Activated CD4-positive, alpha-beta memory T cell treated with anti-CD3 and anti-CD28 coated beads, Interleukin-2, amount 10 ng/mL, durations not matched to agents 7 days and 5 days (primary cell): ENCODE measurements at regions not wholly inside any gene's neighbourhood (a gene's known extent, or its start where the extent isn't known, plus 50 kb on each side); places are given as distances from the start of the nearest gene placed in this dataset.

ENCODE experiments used
- CTCF ChIA-PET: fragments of 350-600 bp; sonication (Branson Sonifier 250); formaldehyde crosslinking; loops from one replicate; lab custom pipeline; 2021; ENCODE audit warnings: antibody characterized with exemption, inconsistent platforms; lab: Charles Lee
- POLR2A ChIA-PET: fragments of 350-600 bp; sonication (Branson Sonifier 250); formaldehyde crosslinking; loops from one replicate; lab custom pipeline; 2021; ENCODE audit warnings: antibody characterized with exemption; lab: Charles Lee
- DNase-seq: peaks from one replicate; pipeline ENCODE4 v3.0.0-alpha.2; 2020
- H3K27ac Mint-ChIP-seq: one replicate; pipeline ENCODE4 v1.8.0; 2021; ENCODE audit warnings: mild to moderate bottlenecking, mixed read lengths
- H3K27me3 Mint-ChIP-seq: one replicate; pipeline ENCODE4 v1.8.0; 2021; ENCODE audit warnings: mixed read lengths
- H3K36me3 Mint-ChIP-seq: one replicate; pipeline ENCODE4 v1.8.0; 2021; ENCODE audit warnings: low read depth, mixed read lengths
- H3K4me1 Mint-ChIP-seq: one replicate; pipeline ENCODE4 v1.8.0; 2021; ENCODE audit warnings: mixed read lengths
- H3K4me3 Mint-ChIP-seq: one replicate; pipeline ENCODE4 v1.8.0; 2021; ENCODE audit warnings: mild to moderate bottlenecking, mixed read lengths
- H3K9me3 Mint-ChIP-seq: one replicate; pipeline ENCODE4 v1.8.0; 2021; ENCODE audit warnings: mixed read lengths

DNA sequence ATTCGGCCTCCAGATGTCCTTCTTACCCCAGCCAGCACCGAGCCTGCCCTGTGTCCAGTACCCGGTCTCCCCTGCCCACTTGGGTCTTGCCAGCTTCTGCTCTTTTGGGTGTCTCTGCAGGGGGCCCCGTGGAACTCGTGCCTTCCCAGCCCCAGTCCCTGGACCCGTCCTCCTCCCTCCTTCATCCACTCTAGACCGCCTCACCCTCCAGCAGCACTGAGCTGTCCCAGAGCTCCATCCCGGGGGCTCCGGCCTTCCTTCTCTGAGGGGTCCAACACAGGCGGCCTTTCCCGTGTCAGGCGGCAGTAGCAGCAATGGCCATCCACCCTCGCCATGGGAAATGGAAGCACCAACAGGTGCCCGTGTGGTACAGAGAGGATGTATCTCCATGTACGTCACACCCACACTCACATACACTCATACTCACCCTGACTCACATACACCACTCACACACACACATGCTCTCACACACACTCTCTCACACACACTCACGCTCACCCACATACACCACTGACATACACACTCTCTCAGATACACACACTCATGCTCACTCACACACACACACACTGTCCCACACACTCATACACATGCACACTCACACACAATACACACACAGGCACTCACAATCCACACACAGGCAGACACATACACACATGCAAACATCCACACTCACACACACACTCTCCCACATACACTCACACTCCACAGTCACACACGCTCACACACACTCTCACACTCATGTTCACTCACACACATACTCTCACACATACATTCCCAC lies 827.5 kb upstream of the SALL3 start:
- H3K4me1 Mint-ChIP-seq = no peaks in the 10 kb centered on the region
- POLR2A ChIA-PET = no interaction called here
- no peak for DNase-seq
- no peaks in the 10 kb centered on the region for H3K27me3 Mint-ChIP-seq
- CTCF ChIA-PET = no interaction called here
- peaks cover 9% of the 10 kb centered on the region for H3K9me3 Mint-ChIP-seq
- H3K36me3 Mint-ChIP-seq = no peaks in the 10 kb centered on the region
- no peak overlapping the region for H3K27ac Mint-ChIP-seq
- no peak overlapping the region for H3K4me3 Mint-ChIP-seq

DNA sequence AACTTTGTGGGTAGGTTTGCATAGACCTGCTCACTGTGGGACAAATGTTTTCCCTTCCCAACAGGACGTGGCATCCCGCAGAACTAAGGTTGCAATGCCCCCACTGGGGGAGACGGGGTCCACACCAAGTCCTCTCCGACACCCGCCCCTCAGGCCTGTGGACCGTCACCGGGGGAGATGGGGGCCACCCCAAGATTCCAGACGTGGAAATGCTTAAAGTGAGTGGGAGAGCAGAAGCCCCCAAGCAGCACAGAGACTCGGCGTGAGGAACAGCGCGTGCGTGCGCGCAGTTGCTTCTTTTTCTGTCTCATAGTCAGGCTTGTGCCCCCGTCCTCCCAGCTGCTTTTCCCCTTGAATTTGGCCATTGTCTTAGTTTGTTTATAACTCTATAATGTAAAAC lies 826.3 kb upstream of the SALL3 start:
- ChIA-PET POLR2A (no interaction called here), CTCF (no interaction called here)
- H3K9me3 Mint-ChIP-seq = peaks cover 9% of the 10 kb centered on the region
- H3K36me3 Mint-ChIP-seq = no peaks in the 10 kb centered on the region
- no peak for DNase-seq
- no peak overlapping the region for H3K27ac Mint-ChIP-seq
- no peaks in the 10 kb centered on the region for H3K27me3 Mint-ChIP-seq
- no peak overlapping the region for H3K4me3 Mint-ChIP-seq
- H3K4me1 Mint-ChIP-seq = no peaks in the 10 kb centered on the region

DNA sequence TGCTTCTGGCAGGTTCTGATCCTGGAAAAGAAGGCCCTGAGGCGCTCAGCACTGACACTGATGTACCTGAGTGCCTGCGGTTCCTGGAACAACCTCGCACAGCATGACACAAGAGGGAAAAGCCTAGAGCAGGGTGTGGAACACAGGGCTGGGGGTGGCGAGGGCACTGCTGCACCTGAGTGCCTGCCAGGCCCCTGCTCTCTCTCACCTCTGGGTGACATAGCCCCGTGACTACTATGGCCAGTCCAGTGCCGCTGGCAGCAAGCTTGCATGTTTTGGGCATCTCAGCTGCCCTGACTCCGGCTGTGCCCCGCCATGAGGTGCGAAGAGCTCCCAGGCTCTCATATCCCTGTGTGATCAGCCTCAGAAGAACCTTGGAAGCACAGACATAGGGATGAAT lies 825.2 kb upstream of the SALL3 start:
- POLR2A ChIA-PET = no interaction called here
- no peaks in the 10 kb centered on the region for H3K27me3 Mint-ChIP-seq
- peaks cover 9% of the 10 kb centered on the region for H3K9me3 Mint-ChIP-seq
- no peaks in the 10 kb centered on the region for H3K4me1 Mint-ChIP-seq
- no peaks in the 10 kb centered on the region for H3K36me3 Mint-ChIP-seq
- CTCF ChIA-PET = no interaction called here
- no peak for DNase-seq
- no peak overlapping the region for H3K27ac Mint-ChIP-seq
- H3K4me3 Mint-ChIP-seq = no peak overlapping the region

DNA sequence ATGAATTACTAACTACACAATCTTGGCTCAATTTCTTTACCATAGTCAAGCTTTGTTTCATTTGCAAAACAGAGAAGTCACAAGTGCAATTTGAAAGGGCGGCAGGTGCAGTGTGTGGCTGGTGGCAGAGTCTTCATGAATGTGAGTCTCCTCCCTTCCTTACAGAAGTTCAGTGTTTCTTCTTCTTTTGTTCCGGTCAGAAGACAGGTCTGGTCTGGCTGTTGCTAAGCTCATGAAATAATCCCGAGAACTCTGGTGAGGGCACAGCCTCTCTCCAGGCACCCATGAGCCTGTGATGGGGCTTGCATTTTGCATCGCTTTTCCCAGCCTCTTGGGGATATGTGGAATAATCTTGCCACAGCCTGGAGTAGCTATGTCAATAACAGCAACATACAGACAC lies 824.8 kb upstream of the SALL3 start:
- Mint-ChIP-seq H3K9me3 (peaks cover 9% of the 10 kb centered on the region), H3K36me3 (no peaks in the 10 kb centered on the region), H3K4me3 (no peak overlapping the region), H3K27me3 (no peaks in the 10 kb centered on the region), H3K4me1 (no peaks in the 10 kb centered on the region), H3K27ac (no peak overlapping the region)
- POLR2A ChIA-PET = no interaction called here
- CTCF ChIA-PET = no interaction called here
- DNase-seq = no peak

DNA sequence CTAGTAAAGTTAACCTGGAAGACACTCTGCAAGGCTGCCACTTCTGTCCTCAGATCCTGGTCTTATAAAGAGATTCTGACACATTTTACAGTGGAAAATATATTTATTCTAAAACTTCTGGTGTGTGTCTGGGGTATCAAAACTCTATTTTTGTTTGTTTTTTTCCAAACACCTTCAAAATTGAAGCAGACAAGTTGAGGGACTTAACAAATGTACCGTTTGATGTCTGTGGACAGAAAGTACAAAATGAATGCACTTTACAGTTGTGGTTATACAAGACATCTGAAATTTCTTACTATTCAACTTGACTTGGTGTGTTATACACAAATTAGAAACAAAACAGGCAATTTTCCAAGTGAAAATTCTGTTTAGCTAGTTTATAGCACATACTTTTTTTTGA lies 823.2 kb upstream of the SALL3 start:
- ChIA-PET CTCF (no interaction called here), POLR2A (no interaction called here)
- Mint-ChIP-seq H3K4me1 (no peaks in the 10 kb centered on the region), H3K9me3 (peaks cover 4% of the 10 kb centered on the region), H3K4me3 (no peak overlapping the region), H3K27ac (no peak overlapping the region), H3K36me3 (no peaks in the 10 kb centered on the region), H3K27me3 (no peaks in the 10 kb centered on the region)
- no peak for DNase-seq

DNA sequence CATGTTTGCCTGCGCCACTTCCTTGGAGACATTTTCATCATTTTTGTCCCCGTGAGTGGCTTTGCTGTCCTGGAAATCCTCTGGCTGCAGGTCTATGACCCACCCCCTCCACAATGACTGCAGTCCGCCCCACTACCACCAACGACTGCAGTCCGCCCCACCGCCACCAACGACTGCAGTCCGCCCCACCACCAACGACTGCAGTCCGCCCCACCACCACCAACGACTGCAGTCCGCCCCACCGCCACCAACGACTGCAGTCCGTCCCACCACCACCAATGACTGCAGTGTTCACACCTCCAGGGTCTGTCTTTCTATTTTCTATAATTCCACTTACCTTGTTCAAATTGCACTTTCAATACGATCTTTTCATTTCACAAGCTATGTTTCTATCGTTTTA lies 820.7 kb upstream of the SALL3 start:
- H3K27ac Mint-ChIP-seq = no peak overlapping the region
- peaks cover 4% of the 10 kb centered on the region for H3K9me3 Mint-ChIP-seq
- no peaks in the 10 kb centered on the region for H3K27me3 Mint-ChIP-seq
- CTCF ChIA-PET = no interaction called here
- no peak for DNase-seq
- POLR2A ChIA-PET = no interaction called here
- H3K4me1 Mint-ChIP-seq = no peaks in the 10 kb centered on the region
- no peak overlapping the region for H3K4me3 Mint-ChIP-seq
- no peaks in the 10 kb centered on the region for H3K36me3 Mint-ChIP-seq

DNA sequence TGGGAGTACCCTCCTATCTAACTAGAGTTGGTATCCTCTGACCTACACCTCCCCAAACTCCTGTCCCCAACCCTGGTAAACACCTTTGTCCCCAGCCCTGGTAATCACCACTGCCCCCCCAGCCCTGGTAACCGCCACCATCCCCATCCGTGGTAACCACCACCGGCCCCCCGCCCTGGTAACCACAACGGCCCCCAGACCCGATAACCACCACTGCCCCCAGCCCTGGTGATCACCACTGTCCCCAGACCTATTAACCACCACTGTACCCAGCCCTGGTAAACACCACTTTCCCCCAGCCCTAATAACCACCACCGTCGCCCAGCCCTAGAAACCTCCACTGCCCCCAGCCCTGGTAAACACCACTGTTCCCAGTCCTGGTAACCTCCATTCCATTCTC lies 820.2 kb upstream of the SALL3 start:
- H3K27me3 Mint-ChIP-seq = no peaks in the 10 kb centered on the region
- H3K9me3 Mint-ChIP-seq = peaks cover 4% of the 10 kb centered on the region
- POLR2A ChIA-PET = no interaction called here
- H3K4me3 Mint-ChIP-seq = no peak overlapping the region
- H3K4me1 Mint-ChIP-seq = no peaks in the 10 kb centered on the region
- no peak overlapping the region for H3K27ac Mint-ChIP-seq
- no peaks in the 10 kb centered on the region for H3K36me3 Mint-ChIP-seq
- CTCF ChIA-PET = no interaction called here
- DNase-seq = no peak

DNA sequence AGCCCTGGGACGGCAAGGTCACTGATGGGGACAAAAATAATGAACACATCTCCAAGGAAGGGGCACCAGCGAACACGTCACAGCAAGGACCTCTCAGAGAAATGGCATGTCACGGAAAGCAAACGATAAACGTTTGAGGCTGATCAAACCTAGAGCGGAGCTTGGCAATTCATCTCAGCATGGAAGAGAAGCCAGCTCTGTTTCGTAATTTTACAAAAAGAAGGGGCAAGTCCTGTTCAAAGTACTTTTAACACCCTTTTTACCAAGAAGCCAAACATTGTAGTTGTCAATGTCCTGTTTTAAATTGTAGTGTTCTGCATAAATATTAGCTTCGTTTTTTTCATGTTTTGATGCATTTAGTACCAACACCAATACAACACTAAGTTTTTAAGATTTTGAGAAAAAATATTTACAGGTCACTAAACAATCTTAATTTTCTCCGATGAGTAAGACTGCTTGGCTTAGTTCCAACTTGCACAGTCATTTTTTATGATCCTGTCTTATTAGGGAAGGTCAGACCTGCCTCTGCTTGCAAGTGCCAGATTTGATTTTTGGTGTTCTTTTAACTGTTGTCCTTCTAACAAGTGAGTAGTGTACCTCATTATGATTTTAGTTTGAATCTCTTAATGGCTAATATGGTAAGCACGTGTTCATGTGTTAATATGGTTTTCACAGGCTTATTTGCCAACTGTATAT lies 818.5 kb upstream of the SALL3 start:
- no peaks in the 10 kb centered on the region for H3K9me3 Mint-ChIP-seq
- H3K4me3 Mint-ChIP-seq = no peak overlapping the region
- no peaks in the 10 kb centered on the region for H3K27me3 Mint-ChIP-seq
- H3K4me1 Mint-ChIP-seq = no peaks in the 10 kb centered on the region
- ChIA-PET CTCF (no interaction called here), POLR2A (no interaction called here)
- no peaks in the 10 kb centered on the region for H3K36me3 Mint-ChIP-seq
- no peak for DNase-seq
- no peak overlapping the region for H3K27ac Mint-ChIP-seq

DNA sequence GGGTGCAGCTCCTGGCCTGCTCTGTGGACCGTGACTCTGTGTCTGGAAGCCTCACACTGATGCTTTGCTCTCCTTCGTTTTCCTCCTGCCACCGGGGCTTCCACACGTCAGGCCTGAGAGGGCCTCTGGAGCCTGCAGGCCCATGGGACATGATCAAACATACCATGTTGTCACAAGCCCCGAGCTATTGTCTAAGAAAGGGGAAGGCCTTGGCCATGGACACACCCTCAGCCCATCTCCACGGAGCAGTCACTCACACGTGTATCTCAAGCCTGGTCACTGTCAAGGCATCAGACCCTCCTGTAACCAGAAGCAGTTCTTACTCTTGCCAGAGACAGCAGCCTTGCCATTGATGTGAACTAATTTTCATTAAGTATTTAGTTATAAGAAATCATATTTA lies 814.1 kb upstream of the SALL3 start:
- no peaks in the 10 kb centered on the region for H3K9me3 Mint-ChIP-seq
- H3K36me3 Mint-ChIP-seq = no peaks in the 10 kb centered on the region
- no peaks in the 10 kb centered on the region for H3K4me1 Mint-ChIP-seq
- no peak overlapping the region for H3K4me3 Mint-ChIP-seq
- POLR2A ChIA-PET = no interaction called here
- CTCF ChIA-PET = no interaction called here
- DNase-seq = no peak
- no peak overlapping the region for H3K27ac Mint-ChIP-seq
- H3K27me3 Mint-ChIP-seq = no peaks in the 10 kb centered on the region

DNA sequence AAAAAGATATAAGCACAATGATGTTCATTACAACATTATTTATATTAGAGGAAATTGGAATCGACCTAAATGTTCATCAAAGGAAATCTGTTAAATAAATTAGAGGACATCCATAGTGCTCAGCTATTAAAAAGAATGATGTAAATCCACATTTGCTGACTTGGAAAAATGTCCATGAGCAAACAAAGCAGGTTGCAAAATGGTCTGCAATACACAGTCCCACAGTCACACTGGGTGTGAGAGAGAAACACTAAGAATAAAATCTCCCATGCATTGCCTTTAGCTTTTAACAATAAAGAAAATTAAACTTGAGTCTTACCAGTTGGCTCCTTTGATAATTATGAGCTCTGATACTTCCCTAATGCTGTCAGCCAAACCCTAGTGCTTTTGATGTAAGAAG lies 811.1 kb upstream of the SALL3 start:
- Mint-ChIP-seq H3K27ac (no peak overlapping the region), H3K36me3 (no peaks in the 10 kb centered on the region), H3K9me3 (no peaks in the 10 kb centered on the region), H3K27me3 (no peaks in the 10 kb centered on the region), H3K4me3 (no peak overlapping the region), H3K4me1 (no peaks in the 10 kb centered on the region)
- DNase-seq = no peak
- POLR2A ChIA-PET = no interaction called here
- CTCF ChIA-PET = no interaction called here

DNA sequence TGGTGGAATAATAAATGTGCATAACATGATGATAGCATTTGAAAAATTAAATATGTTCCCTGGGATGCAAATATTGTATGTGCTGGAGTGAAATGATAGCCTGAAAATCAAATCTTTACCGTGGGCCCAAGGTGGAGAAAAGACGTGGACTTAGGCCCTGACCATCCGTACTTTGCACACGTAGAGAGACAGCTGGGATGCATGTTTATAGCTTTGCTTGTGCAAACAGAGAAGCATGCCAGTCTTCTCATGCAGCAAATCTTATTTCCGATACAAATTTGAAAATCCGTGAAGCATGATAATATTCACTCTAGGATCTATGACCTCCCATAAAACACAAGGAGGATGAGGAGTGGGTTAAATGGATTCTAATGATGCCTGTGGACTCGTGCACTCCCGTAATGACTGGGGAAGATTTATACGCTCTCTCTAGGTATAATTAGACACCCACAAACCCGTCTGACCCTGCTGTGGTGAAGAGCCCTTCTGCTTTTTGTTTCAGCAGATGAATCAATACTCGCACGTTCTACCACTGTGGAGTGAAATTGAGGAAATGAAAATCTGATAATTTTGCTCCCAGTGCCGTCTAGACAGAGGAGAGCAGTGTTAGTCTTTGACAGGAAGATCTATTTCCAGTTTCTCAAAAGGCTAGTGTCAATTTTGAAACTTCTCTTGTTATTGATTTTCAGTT lies 810.3 kb upstream of the SALL3 start:
- H3K9me3 Mint-ChIP-seq = no peaks in the 10 kb centered on the region
- H3K27me3 Mint-ChIP-seq = no peaks in the 10 kb centered on the region
- ChIA-PET POLR2A (no interaction called here), CTCF (no interaction called here)
- DNase-seq = no peak
- no peak overlapping the region for H3K27ac Mint-ChIP-seq
- no peak overlapping the region for H3K4me3 Mint-ChIP-seq
- no peaks in the 10 kb centered on the region for H3K4me1 Mint-ChIP-seq
- H3K36me3 Mint-ChIP-seq = no peaks in the 10 kb centered on the region

DNA sequence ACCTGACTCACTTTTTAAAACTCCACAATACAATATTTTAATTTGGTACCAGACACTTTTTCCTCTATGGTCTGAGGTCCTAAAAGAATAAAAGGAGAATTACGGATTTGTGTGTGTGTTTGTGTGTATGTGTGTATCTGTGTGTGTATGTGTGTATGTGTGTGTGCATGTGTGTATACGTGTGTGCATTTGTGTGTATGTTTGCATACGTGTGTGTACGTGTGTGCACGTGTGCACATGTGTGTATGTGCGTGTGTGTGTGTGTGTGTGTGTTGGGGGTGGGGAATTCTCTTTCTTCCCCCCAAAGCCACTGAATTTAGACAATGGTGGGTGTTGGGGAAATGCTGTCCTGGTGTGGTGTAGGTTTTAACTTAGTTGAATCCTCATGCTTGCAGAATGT lies 807.7 kb upstream of the SALL3 start:
- Mint-ChIP-seq H3K27me3 (no peaks in the 10 kb centered on the region), H3K4me1 (no peaks in the 10 kb centered on the region), H3K9me3 (peaks cover 8% of the 10 kb centered on the region), H3K4me3 (no peak overlapping the region), H3K27ac (no peak overlapping the region), H3K36me3 (no peaks in the 10 kb centered on the region)
- CTCF ChIA-PET = no interaction called here
- DNase-seq = no peak
- POLR2A ChIA-PET = no interaction called here

DNA sequence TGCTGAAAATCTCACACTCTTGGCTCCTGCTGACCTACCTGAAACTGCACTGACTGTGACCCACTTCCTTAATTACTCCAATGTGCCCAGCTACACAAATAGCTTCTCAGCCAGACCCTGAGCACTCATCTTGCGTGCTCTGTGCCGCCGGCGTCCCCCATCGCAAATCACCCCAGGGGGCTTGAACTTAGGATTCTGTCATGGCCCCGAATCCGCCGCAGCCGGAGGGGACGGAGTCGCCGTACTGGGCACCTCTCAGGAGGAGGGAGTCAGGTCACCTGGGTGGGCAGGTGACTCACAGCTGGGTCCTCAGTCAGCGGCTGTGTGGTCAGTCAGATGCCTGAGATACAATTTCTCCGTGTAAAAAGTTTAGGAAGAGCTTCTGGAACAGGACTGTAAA lies 804.9 kb upstream of the SALL3 start:
- Mint-ChIP-seq H3K4me3 (no peak overlapping the region), H3K9me3 (peaks cover 10% of the 10 kb centered on the region), H3K27me3 (no peaks in the 10 kb centered on the region), H3K27ac (no peak overlapping the region), H3K36me3 (no peaks in the 10 kb centered on the region), H3K4me1 (no peaks in the 10 kb centered on the region)
- ChIA-PET CTCF (no interaction called here), POLR2A (no interaction called here)
- no peak for DNase-seq

DNA sequence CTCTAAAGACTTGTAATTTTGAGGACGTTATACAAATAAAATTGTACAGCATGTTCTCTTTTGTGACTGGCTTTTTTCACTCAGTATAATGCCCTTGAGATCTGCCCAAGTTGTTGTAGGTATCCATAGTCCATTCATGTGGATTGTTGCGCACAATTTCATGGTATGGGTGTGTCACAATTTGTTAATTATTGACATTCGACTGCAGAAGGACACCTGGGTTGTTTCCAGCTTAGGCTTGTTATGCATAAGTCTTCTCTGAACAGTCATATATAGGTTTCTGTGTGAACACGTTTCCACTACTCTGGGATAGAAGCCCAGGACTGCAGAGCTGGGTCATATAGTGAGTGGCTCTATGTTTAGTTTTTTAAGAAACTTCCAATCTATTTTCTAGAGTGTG lies 800.8 kb upstream of the SALL3 start:
- no peaks in the 10 kb centered on the region for H3K27me3 Mint-ChIP-seq
- POLR2A ChIA-PET = no interaction called here

More for the DNA sequence above, 800.8 kb upstream of the SALL3 start:
- peaks cover 11% of the 10 kb centered on the region for H3K9me3 Mint-ChIP-seq
- H3K36me3 Mint-ChIP-seq = no peaks in the 10 kb centered on the region
- no peaks in the 10 kb centered on the region for H3K4me1 Mint-ChIP-seq
- H3K27ac Mint-ChIP-seq = no peak overlapping the region
- H3K4me3 Mint-ChIP-seq = no peak overlapping the region
- no peak for DNase-seq
- CTCF ChIA-PET = no interaction called here
